Neural cell (in vitro differentiated cells): ENCODE measurements at regions not wholly inside any gene's neighbourhood (a gene's known extent, or its start where the extent isn't known, plus 50 kb on each side); places are given as distances from the start of the nearest gene placed in this dataset.

Experiments used
- H2AFZ ChIP-seq: fragments of 200-600, 300-800 bp; sonication (generic), shearing (Covaris generic); 2 replicates; pipeline ENCODE4 v1.6.0; 2014; ENCODE audit warnings: low read depth, mild to moderate bottlenecking, antibody characterized with exemption, low read length, moderate library complexity
- H3F3A ChIP-seq: fragments of 200-600 bp; shearing (Covaris generic); 2 replicates; pipeline ENCODE4 v1.6.1; 2016; ENCODE audit warnings: mild to moderate bottlenecking, moderate library complexity, mixed read lengths, antibody characterized with exemption, low read length; ENCODE audit not compliant: insufficient read depth, poor library complexity, severe bottlenecking
- H3K27ac ChIP-seq: fragments of 200-600, 300-800 bp; sonication (generic), shearing (Covaris generic); 2 replicates; pipeline ENCODE4 v1.5.1; 2014; ENCODE audit warnings: mild to moderate bottlenecking, low read length, moderate library complexity
- H3K27me3 ChIP-seq: fragments of 300-800, 200-600 bp; sonication (generic), shearing (Covaris generic); 2 replicates; pipeline ENCODE4 v1.6.0; 2014; ENCODE audit warnings: mild to moderate bottlenecking, low read depth, low read length, moderate library complexity; ENCODE audit not compliant: insufficient read depth
- H3K36me3 ChIP-seq: fragments of 300-800, 200-600 bp; sonication (generic), shearing (Covaris generic); 2 replicates; pipeline ENCODE4 v1.5.1; 2014; ENCODE audit warnings: mild to moderate bottlenecking, antibody characterized with exemption, low read length, moderate library complexity; ENCODE audit not compliant: insufficient read depth
- H3K4me2 ChIP-seq: fragments of 300-800, 200-600 bp; sonication (generic), shearing (Covaris generic); 2 replicates; pipeline ENCODE4 v1.6.0; 2014; ENCODE audit warnings: mild to moderate bottlenecking, low read length
- H3K4me3 ChIP-seq: fragments of 300-800, 200-600 bp; sonication (generic), shearing (Covaris generic); 2 replicates; pipeline ENCODE4 v1.5.1; 2014; ENCODE audit warnings: mild to moderate bottlenecking, low read length, moderate library complexity
- H3K79me2 ChIP-seq: fragments of 200-600 bp; shearing (Covaris generic); replicated peaks from 2 replicates; pipeline ENCODE4 v1.6.0; 2014; ENCODE audit warnings: mild to moderate bottlenecking, low read length, moderate library complexity; ENCODE audit not compliant: insufficient read depth
- H3K9ac ChIP-seq: fragments of 300-800, 200-600 bp; sonication (generic), shearing (Covaris generic); 2 replicates; pipeline ENCODE4 v1.6.1; 2016; ENCODE audit warnings: mild to moderate bottlenecking, low read length, mixed read lengths
- H3K9me2 ChIP-seq: fragments of 200-600 bp; shearing (Covaris generic); 2 replicates; pipeline ENCODE4 v1.6.1; 2016; ENCODE audit warnings: mild to moderate bottlenecking, low read length, mixed read lengths; ENCODE audit not compliant: insufficient read depth
- H3K9me3 ChIP-seq: fragments of 200-600, 300-800 bp; sonication (generic), shearing (Covaris generic); 2 replicates; pipeline ENCODE4 v1.6.1; 2016; ENCODE audit warnings: mild to moderate bottlenecking, mixed run types, low read length, moderate library complexity, mixed read lengths
- H4K20me1 ChIP-seq: fragments of 200-600 bp; shearing (Covaris generic); 2 replicates; pipeline ENCODE4 v1.6.1; 2016; ENCODE audit warnings: mild to moderate bottlenecking, mixed run types; ENCODE audit not compliant: insufficient read depth
- EP300 ChIP-seq: fragments of 450-650 bp; conservative IDR thresholded peaks from 2 replicates; pipeline ENCODE4 v1.6.1; 2014; ENCODE audit warnings: antibody characterized with exemption, mild to moderate bottlenecking, moderate library complexity; ENCODE audit not compliant: poor library complexity, severe bottlenecking
- EZH2 ChIP-seq: fragments of 200-600, 300-800 bp; shearing (Covaris generic), sonication (generic); IDR thresholded peaks from 2 replicates; pipeline ENCODE4 v1.6.1; 2014; ENCODE audit warnings: antibody characterized with exemption, low read length, borderline replicate concordance, mild to moderate bottlenecking; ENCODE audit not compliant: insufficient read depth, poor library complexity, severe bottlenecking
- MXI1 ChIP-seq: fragments of 450-650 bp; conservative IDR thresholded peaks from 2 replicates; pipeline ENCODE4 v1.6.1; 2014; ENCODE audit warnings: antibody characterized with exemption, mild to moderate bottlenecking; ENCODE audit not compliant: poor library complexity, severe bottlenecking
- POLR2AphosphoS5 ChIP-seq: IDR thresholded peaks from 2 replicates; pipeline ENCODE4 v1.6.1; 2012
- RAD21 ChIP-seq: fragments of 450-650 bp; conservative IDR thresholded peaks from 2 replicates; pipeline ENCODE4 v1.6.1; 2014; ENCODE audit warnings: antibody characterized with exemption, mild to moderate bottlenecking, moderate library complexity
- SMC3 ChIP-seq: fragments of 450-650 bp; conservative IDR thresholded peaks from 2 replicates; pipeline ENCODE4 v1.6.1; 2014; ENCODE audit warnings: antibody characterized with exemption, mild to moderate bottlenecking, moderate library complexity; ENCODE audit not compliant: poor library complexity
- TAF1 ChIP-seq: IDR thresholded peaks from 2 replicates; pipeline ENCODE4 v1.6.1; 2012; ENCODE audit warnings: low read depth
- TF ChIP-seq, protein P1 (sequence below): IDR thresholded peaks from 2 replicates; pipeline ENCODE4 v1.6.1; 2012; ENCODE audit warnings: borderline replicate concordance
- TF ChIP-seq, protein P2 (sequence below): fragments of 450-650 bp; IDR thresholded peaks from 2 replicates; pipeline ENCODE4 v1.5.1; 2014; ENCODE audit warnings: antibody characterized with exemption, mild to moderate bottlenecking, moderate library complexity; ENCODE audit not compliant: poor library complexity, severe bottlenecking

DNA sequence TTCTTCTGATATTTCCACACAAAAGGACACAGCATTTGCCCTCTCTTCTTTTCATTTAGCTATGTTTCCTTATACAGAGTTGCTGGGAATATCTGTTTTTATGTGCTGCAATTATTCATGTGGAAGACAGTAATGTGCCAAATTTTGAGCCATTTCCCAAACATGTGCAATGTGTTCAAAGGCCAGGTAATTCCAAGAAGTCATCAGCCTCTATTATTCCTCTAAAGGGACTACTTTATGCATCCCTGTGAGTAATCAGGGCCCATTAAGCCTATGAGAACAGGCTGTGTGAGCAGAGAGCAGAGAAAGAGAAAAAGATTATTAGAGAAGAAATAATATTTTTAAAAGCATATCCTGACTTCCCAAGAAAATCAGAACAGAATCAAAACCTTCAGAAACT lies 107.6 kb upstream of the OSR1 start:
- Histone ChIP-seq H3K4me3 (no peak overlapping the region), H3K36me3 (no peaks in the 10 kb centered on the region), H3K4me2 (no peak overlapping the region), H3K79me2 (no peaks in the 10 kb centered on the region), H2AFZ (no peak overlapping the region), H3F3A (no peaks in the 10 kb centered on the region), H3K9me2 (no peaks in the 10 kb centered on the region), H3K9me3 (no peaks in the 10 kb centered on the region), H3K9ac (no peak overlapping the region), H3K27ac (no peak overlapping the region), H3K27me3 (no peaks in the 10 kb centered on the region), H4K20me1 (no peaks in the 10 kb centered on the region)
- TF ChIP-seq POLR2AphosphoS5 (no peak), EP300 (no peak), SMC3 (no peak)
- TF ChIP-seq, protein P1, sequence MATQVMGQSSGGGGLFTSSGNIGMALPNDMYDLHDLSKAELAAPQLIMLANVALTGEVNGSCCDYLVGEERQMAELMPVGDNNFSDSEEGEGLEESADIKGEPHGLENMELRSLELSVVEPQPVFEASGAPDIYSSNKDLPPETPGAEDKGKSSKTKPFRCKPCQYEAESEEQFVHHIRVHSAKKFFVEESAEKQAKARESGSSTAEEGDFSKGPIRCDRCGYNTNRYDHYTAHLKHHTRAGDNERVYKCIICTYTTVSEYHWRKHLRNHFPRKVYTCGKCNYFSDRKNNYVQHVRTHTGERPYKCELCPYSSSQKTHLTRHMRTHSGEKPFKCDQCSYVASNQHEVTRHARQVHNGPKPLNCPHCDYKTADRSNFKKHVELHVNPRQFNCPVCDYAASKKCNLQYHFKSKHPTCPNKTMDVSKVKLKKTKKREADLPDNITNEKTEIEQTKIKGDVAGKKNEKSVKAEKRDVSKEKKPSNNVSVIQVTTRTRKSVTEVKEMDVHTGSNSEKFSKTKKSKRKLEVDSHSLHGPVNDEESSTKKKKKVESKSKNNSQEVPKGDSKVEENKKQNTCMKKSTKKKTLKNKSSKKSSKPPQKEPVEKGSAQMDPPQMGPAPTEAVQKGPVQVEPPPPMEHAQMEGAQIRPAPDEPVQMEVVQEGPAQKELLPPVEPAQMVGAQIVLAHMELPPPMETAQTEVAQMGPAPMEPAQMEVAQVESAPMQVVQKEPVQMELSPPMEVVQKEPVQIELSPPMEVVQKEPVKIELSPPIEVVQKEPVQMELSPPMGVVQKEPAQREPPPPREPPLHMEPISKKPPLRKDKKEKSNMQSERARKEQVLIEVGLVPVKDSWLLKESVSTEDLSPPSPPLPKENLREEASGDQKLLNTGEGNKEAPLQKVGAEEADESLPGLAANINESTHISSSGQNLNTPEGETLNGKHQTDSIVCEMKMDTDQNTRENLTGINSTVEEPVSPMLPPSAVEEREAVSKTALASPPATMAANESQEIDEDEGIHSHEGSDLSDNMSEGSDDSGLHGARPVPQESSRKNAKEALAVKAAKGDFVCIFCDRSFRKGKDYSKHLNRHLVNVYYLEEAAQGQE = no peak
- TF ChIP-seq, protein P2, sequence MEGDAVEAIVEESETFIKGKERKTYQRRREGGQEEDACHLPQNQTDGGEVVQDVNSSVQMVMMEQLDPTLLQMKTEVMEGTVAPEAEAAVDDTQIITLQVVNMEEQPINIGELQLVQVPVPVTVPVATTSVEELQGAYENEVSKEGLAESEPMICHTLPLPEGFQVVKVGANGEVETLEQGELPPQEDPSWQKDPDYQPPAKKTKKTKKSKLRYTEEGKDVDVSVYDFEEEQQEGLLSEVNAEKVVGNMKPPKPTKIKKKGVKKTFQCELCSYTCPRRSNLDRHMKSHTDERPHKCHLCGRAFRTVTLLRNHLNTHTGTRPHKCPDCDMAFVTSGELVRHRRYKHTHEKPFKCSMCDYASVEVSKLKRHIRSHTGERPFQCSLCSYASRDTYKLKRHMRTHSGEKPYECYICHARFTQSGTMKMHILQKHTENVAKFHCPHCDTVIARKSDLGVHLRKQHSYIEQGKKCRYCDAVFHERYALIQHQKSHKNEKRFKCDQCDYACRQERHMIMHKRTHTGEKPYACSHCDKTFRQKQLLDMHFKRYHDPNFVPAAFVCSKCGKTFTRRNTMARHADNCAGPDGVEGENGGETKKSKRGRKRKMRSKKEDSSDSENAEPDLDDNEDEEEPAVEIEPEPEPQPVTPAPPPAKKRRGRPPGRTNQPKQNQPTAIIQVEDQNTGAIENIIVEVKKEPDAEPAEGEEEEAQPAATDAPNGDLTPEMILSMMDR = no peak

DNA sequence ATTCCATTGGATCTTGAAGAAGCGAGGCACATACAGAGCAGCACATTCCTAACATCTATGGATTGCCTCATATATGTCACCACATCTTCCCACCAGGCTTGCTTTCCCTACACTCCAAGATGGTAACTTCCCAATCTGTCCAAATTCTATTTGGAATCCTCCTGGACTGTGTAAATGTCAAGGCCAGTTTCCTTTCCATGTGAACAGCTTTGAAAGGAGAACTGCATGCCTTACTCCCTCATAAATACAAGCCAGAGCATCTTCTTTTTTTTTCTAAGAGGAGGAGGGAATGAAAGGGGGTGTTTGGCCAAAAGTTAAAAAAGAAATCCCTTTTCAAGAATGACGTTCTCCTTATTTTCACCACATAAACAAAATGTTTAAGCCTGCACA lies 103.8 kb upstream of the OSR1 start:
- H3K9me2 ChIP-seq = no peaks in the 10 kb centered on the region
- H3K4me2 ChIP-seq = no peak overlapping the region
- H2AFZ ChIP-seq = no peak overlapping the region
- no peaks in the 10 kb centered on the region for H3K36me3 ChIP-seq
- H3K27me3 ChIP-seq = no peaks in the 10 kb centered on the region
- H3K9me3 ChIP-seq = no peaks in the 10 kb centered on the region
- no peaks in the 10 kb centered on the region for H4K20me1 ChIP-seq
- H3F3A ChIP-seq = no peaks in the 10 kb centered on the region
- no peak for TF ChIP-seq MXI1
- TF ChIP-seq, protein P2 = no peak
- TF ChIP-seq TAF1 = no peak
- no peak for TF ChIP-seq EZH2
- no peak for TF ChIP-seq EP300
- TF ChIP-seq RAD21 = no peak
- TF ChIP-seq, protein P1 = no peak
- no peak for TF ChIP-seq POLR2AphosphoS5
- TF ChIP-seq SMC3 = no peak
- no peaks in the 10 kb centered on the region for H3K79me2 ChIP-seq
- H3K27ac ChIP-seq = no peak overlapping the region
- no peak overlapping the region for H3K4me3 ChIP-seq
- H3K9ac ChIP-seq = no peak overlapping the region
